Thyroid gland (tissue), 4 donors: ENCODE measurements at regions not wholly inside any gene's neighbourhood (a gene's known extent, or its start where the extent isn't known, plus 50 kb on each side); places are given as distances from the start of the nearest gene placed in this dataset.

Experiments
- DNase-seq, 2 donors: peaks; one replicate each; pipeline ENCODE4 v3.0.0-alpha.2; 2019
- H3K27ac ChIP-seq, 3 donors: fragments of 200-600 bp; sonication (generic); 1 replicate in 2 of 3; 2 replicates in 1 of 3; pipeline ENCODE4 v1.5.1; 2016 to 2019; ENCODE audit warnings: mild to moderate bottlenecking in 1 of 3, moderate library complexity in 1 of 3
- H3K27me3 ChIP-seq: fragments of 200-600 bp; sonication (generic); one replicate; pipeline ENCODE4 v1.5.1; 2019
- H3K36me3 ChIP-seq, 2 donors: fragments of 200-600 bp; sonication (generic); one replicate each; pipeline ENCODE4 v1.5.1; 2016 to 2019
- H3K4me1 ChIP-seq, 2 donors: fragments of 200-600 bp; sonication (generic); one replicate each; pipeline ENCODE4 v1.5.1; 2017 to 2019
- H3K4me3 ChIP-seq, 3 donors: fragments of 200-600 bp; sonication (generic); replicated peaks in 1 of 3; 1 replicate in 2 of 3; 2 replicates in 1 of 3; pipeline ENCODE4 v1.5.1; 2016; ENCODE audit warnings: mild to moderate bottlenecking in 1 of 3
- H3K9me3 ChIP-seq: fragments of 200-600 bp; sonication (generic); one replicate; pipeline ENCODE4 v1.5.1; 2017
- CTCF ChIP-seq, 6 experiments: fragments of 200-600 bp in 3 of 6; fragments of 450-650 bp in 3 of 6; sonication (generic) in 3 of 6; IDR thresholded peaks; one replicate each; pipeline ENCODE4 v1.5.1; 2016 to 2019; ENCODE audit warnings: antibody characterized with exemption in 6 of 6, mild to moderate bottlenecking in 2 of 6, inconsistent platforms in 1 of 6, moderate library complexity in 1 of 6
- POLR2A ChIP-seq, 2 donors: fragments of 450-650 bp; IDR thresholded peaks; one replicate each; pipeline ENCODE4 v1.6.1; 2017; ENCODE audit warnings: antibody characterized with exemption in 2 of 2, mild to moderate bottlenecking in 2 of 2, moderate library complexity in 1 of 2
- WGBS, 2 donors: methylation state at CpG; one replicate each; pipeline ENCODE4 v1.1.5; 2017; 5-methylcytosine and 5-hydroxymethylcytosine counted together
- intact Hi-C: fragments of 100-400 bp; cut with DNase I; formaldehyde crosslinking; loops from one replicate; pipeline ENCODE4 v1.15.1; 2023

GRCh38 chr18:78408623-78409022 is 571.0 kb upstream of the SALL3 start:
- H3K27ac ChIP-seq = no peak overlapping the region
- no peak for TF ChIP-seq CTCF (IDR thresholded peaks at IDR 0.05)
- no peak for TF ChIP-seq POLR2A (IDR thresholded peaks at IDR 0.05)
- no peak for DNase-seq
- no peaks in the 10 kb centered on the region for H3K36me3 ChIP-seq
- intact Hi-C loops = loop anchor here (10.0 kb wide), 1 partner anchor 56 kb away; no protein-coding TSS in a partner anchor
- no peaks in the 10 kb centered on the region for H3K9me3 ChIP-seq
- H3K27me3 ChIP-seq = no peaks in the 10 kb centered on the region
- H3K4me3 ChIP-seq = no peak overlapping the region
- WGBS, 2 donors = 81 to 85% methylated on average over 17 of the region's 17 CpGs
- H3K4me1 ChIP-seq = no peaks in the 10 kb centered on the region

- H3K27ac ChIP-seq = no peak overlapping the region
- no peak overlapping the region for H3K4me3 ChIP-seq
- H3K4me1 ChIP-seq = no peaks in the 10 kb centered on the region
- H3K9me3 ChIP-seq = no peaks in the 10 kb centered on the region
- no peaks in the 10 kb centered on the region for H3K27me3 ChIP-seq
- TF ChIP-seq CTCF (IDR thresholded peaks at IDR 0.05) (no peak), POLR2A (IDR thresholded peaks at IDR 0.05) (no peak)
- DNase-seq = no peak
- 90 to 91% methylated on average over 12 to 13 of the region's 13 CpGs for WGBS, 2 donors
- H3K36me3 ChIP-seq = no peaks in the 10 kb centered on the region
- intact Hi-C loops = no loop called here
These were observed 569.4 kb upstream of the SALL3 start for GRCh38 chr18:78410094-78410786.

GRCh38 chr18:78411539-78411938 is 568.1 kb upstream of the SALL3 start:
- intact Hi-C loops = no loop called here
- H3K9me3 ChIP-seq = no peaks in the 10 kb centered on the region
- H3K4me3 ChIP-seq = no peak overlapping the region
- no peaks in the 10 kb centered on the region for H3K4me1 ChIP-seq
- DNase-seq = no peak
- no peak overlapping the region for H3K27ac ChIP-seq
- TF ChIP-seq CTCF (IDR thresholded peaks at IDR 0.05) = no peak
- no peak for TF ChIP-seq POLR2A (IDR thresholded peaks at IDR 0.05)
- WGBS, 2 donors = 87 to 89% methylated on average over 6 of the region's 6 CpGs
- no peaks in the 10 kb centered on the region for H3K36me3 ChIP-seq
- H3K27me3 ChIP-seq = no peaks in the 10 kb centered on the region

- Histone ChIP-seq H3K27ac (no peak overlapping the region), H3K4me3 (no peak overlapping the region), H3K36me3 (no peaks in the 10 kb centered on the region), H3K9me3 (no peaks in the 10 kb centered on the region), H3K27me3 (no peaks in the 10 kb centered on the region), H3K4me1 (no peaks in the 10 kb centered on the region)
- DNase-seq = no peak
- TF ChIP-seq POLR2A (IDR thresholded peaks at IDR 0.05) = no peak
- TF ChIP-seq CTCF (IDR thresholded peaks at IDR 0.05) = no peak
- WGBS, 2 donors = 60 to 80% methylated on average over 1 of the region's 2 CpGs
- intact Hi-C loops = no loop called here
These were observed 565.3 kb upstream of the SALL3 start for GRCh38 chr18:78414302-78414701.

DNA sequence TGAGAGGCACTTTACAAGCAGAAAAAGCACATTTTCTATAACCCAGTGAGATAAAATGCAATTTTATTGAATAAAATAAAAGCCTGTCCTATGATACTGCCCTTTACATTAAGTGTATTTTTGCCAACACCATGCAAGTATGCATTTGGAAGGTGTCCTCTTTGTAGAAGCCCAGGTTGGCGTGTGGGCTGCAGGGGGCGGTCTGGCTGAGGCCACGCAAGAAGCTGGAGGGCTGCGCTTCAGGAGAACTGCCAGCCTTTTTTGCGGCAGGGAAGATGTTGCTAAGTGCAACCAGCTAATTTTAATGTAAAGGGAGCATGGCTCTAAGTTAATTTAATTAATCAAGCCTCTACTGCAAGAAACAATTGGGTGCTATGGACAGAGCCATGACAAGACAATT is 562.8 kb upstream of the SALL3 start:
- Histone ChIP-seq H3K27me3 (no peaks in the 10 kb centered on the region), H3K9me3 (no peaks in the 10 kb centered on the region), H3K4me1 (no peaks in the 10 kb centered on the region), H3K27ac (no peak overlapping the region), H3K36me3 (no peaks in the 10 kb centered on the region), H3K4me3 (no peak overlapping the region)
- no peak for DNase-seq
- 90 to 96% methylated on average over 5 of the region's 5 CpGs for WGBS, 2 donors
- no peak for TF ChIP-seq POLR2A (IDR thresholded peaks at IDR 0.05)
- TF ChIP-seq CTCF (IDR thresholded peaks at IDR 0.05) = no peak
- intact Hi-C loops = no loop called here
